GM13977 (cell line): ENCODE measurements at regions not wholly inside any gene's neighbourhood (a gene's known extent, or its start where the extent isn't known, plus 50 kb on each side); places are given as distances from the start of the nearest gene placed in this dataset.

ENCODE experiments used
- DNase-seq: peaks from one replicate; pipeline ENCODE4 v3.0.0; 2012; ENCODE audit warnings: low spot score
- CTCF ChIP-seq: IDR thresholded peaks from 2 replicates; pipeline ENCODE4 v1.5.1; 2012; ENCODE audit warnings: mild to moderate bottlenecking, control low read depth; ENCODE audit not compliant: insufficient read depth; ENCODE audit errors: extremely low read depth, missing control alignments
- in situ Hi-C: fragments of 300-500 bp; cut with MboI; formaldehyde crosslinking; loops from one replicate; pipeline ENCODE4 v1.12.0; 2022; ENCODE audit warnings: low sequenced_read_pairs, low pct_unique_long_range_greater_than_20kb, mixed read lengths, inconsistent platforms; ENCODE audit not compliant: unreplicated experiment

- in situ Hi-C loops, result no loop called here
- no peak for TF ChIP-seq CTCF
- DNase-seq, result no peak
These were observed 301.7 kb upstream of the PTCHD4 start for GRCh38 chr6:48412656-48413055.

- DNase-seq, result no peak
- in situ Hi-C loops, result no loop called here
These were observed 293.9 kb upstream of the PTCHD4 start for GRCh38 chr6:48404927-48405326.

GRCh38 chr6:48403587-48403986, 292.6 kb upstream of the PTCHD4 start:
- TF ChIP-seq CTCF, result no peak
- no peak for DNase-seq
- in situ Hi-C loops, result no loop called here

More at GRCh38 chr6:48404927-48405326, 293.9 kb upstream of the PTCHD4 start:
- TF ChIP-seq CTCF, result no peak

GRCh38 chr6:48401016-48401415, 290.0 kb upstream of the PTCHD4 start:
- in situ Hi-C loops, result no loop called here
- DNase-seq, result no peak

GRCh38 chr6:48397887-48398286, 286.9 kb upstream of the PTCHD4 start:
- in situ Hi-C loops, result no loop called here
- no peak for TF ChIP-seq CTCF
- no peak for DNase-seq

More at GRCh38 chr6:48401016-48401415, 290.0 kb upstream of the PTCHD4 start:
- no peak for TF ChIP-seq CTCF

GRCh38 chr6:48389146-48390043, 278.4 kb upstream of the PTCHD4 start:
- in situ Hi-C loops, result no loop called here
- no peak for DNase-seq
- no peak for TF ChIP-seq CTCF

GRCh38 chr6:48388044-48388443, 277.0 kb upstream of the PTCHD4 start:
- in situ Hi-C loops, result no loop called here
- no peak for TF ChIP-seq CTCF
- DNase-seq, result no peak
